ENCODE measurements at regions not wholly inside any gene's neighbourhood (a gene's known extent, or its start where the extent isn't known, plus 50 kb on each side); places are given as distances from the start of the nearest gene placed in this dataset.

- no peak for TF ChIP-seq POLR2AphosphoS5 (IDR thresholded peaks at IDR 0.05; ENCODE audit: low read depth, low read length)
- no peak for TF ChIP-seq REST (IDR thresholded peaks at IDR 0.05; ENCODE audit: insufficient read depth in 1 of 2, low read depth in 2 of 2, low read length in 2 of 2)
- no peak for TF ChIP-seq TAF1 (IDR thresholded peaks at IDR 0.05; ENCODE audit: borderline replicate concordance, insufficient read depth, low read length)
- TF ChIP-seq SIN3A (IDR thresholded peaks at IDR 0.05; ENCODE audit: borderline replicate concordance, insufficient read depth, low read length) = no peak
Observed at GRCh38 chr10:43973801-43974200, 325.1 kb upstream of the ZNF32 start.
